Tibial nerve (tissue), 4 donors: ENCODE measurements at regions not wholly inside any gene's neighbourhood (a gene's known extent, or its start where the extent isn't known, plus 50 kb on each side); places are given as distances from the start of the nearest gene placed in this dataset.

ENCODE experiments used
- DNase-seq, 2 donors: peaks; one replicate each; pipeline ENCODE4 v3.0.0-alpha.2; 2019; ENCODE audit warnings: low spot score in 2 of 2
- H3K27ac ChIP-seq, 4 donors: fragments of 200-600 bp; sonication (generic) in 3 of 4; one replicate each; pipeline ENCODE4 v1.5.1; 2017 to 2019; ENCODE audit warnings: mild to moderate bottlenecking in 1 of 4
- H3K27me3 ChIP-seq, 2 donors: fragments of 200-600 bp; sonication (generic) in 1 of 2; one replicate each; pipeline versions ENCODE4 v1.5.1 to v1.6.0; 2017 to 2019
- H3K36me3 ChIP-seq, 3 donors: fragments of 200-600 bp; sonication (generic); one replicate each; pipeline ENCODE4 v1.5.1; 2018 to 2019
- H3K4me1 ChIP-seq, 4 donors: fragments of 200-600 bp; sonication (generic) in 3 of 4; one replicate each; pipeline ENCODE4 v1.5.1; 2017 to 2019
- H3K4me3 ChIP-seq, 4 donors: fragments of 200-600 bp; sonication (generic) in 3 of 4; one replicate each; pipeline ENCODE4 v1.5.1; 2017 to 2019; ENCODE audit warnings: mild to moderate bottlenecking in 1 of 4, moderate library complexity in 1 of 4
- H3K9me3 ChIP-seq, 4 donors: fragments of 200-600 bp; sonication (generic) in 3 of 4; one replicate each; pipeline ENCODE4 v1.5.1; 2017 to 2019
- CTCF ChIP-seq, 5 experiments: fragments of 200-600 bp in 3 of 5; fragments of 450-650 bp in 2 of 5; sonication (generic) in 3 of 5; IDR thresholded peaks; one replicate each; pipeline ENCODE4 v1.5.1; 2016 to 2019; ENCODE audit warnings: antibody characterized with exemption in 5 of 5, mild to moderate bottlenecking in 3 of 5, moderate library complexity in 2 of 5
- EP300 ChIP-seq, 2 donors: sonication (generic); formaldehyde crosslinking; IDR thresholded peaks; one replicate each; pipeline ENCODE4 v1.6.1; 2017; ENCODE audit warnings: antibody characterized with exemption in 2 of 2, mild to moderate bottlenecking in 1 of 2
- POLR2A ChIP-seq, 2 donors: fragments of 450-650 bp; IDR thresholded peaks; one replicate each; pipeline ENCODE4 v1.6.1; 2017; ENCODE audit warnings: antibody characterized with exemption in 2 of 2, mild to moderate bottlenecking in 2 of 2, moderate library complexity in 2 of 2
- WGBS, 2 donors: methylation state at CpG; one replicate each; pipeline ENCODE4 v1.1.5; 2018; 5-methylcytosine and 5-hydroxymethylcytosine counted together

- H3K36me3 ChIP-seq: no peaks in the 10 kb centered on the region
- TF ChIP-seq EP300 (IDR thresholded peaks at IDR 0.05): no peak
- TF ChIP-seq POLR2A (IDR thresholded peaks at IDR 0.05): no peak
- no peak for TF ChIP-seq CTCF (IDR thresholded peaks at IDR 0.05)
- H3K9me3 ChIP-seq: no peaks in the 10 kb centered on the region
- H3K4me1 ChIP-seq: no peaks in the 10 kb centered on the region
- DNase-seq: no peak
- no peak overlapping the region for H3K4me3 ChIP-seq
- no peaks in the 10 kb centered on the region for H3K27me3 ChIP-seq
- 74 to 78% methylated on average over 1 of the region's 1 CpG for WGBS, 2 donors
- H3K27ac ChIP-seq: no peak overlapping the region
Measured at GRCh38 chr5:98042521-98042920, 730.9 kb upstream of the RGMB start.

GRCh38 chr5:98042961-98043360 is 730.5 kb upstream of the RGMB start:
- Histone ChIP-seq H3K4me3 (no peak overlapping the region), H3K4me1 (no peaks in the 10 kb centered on the region), H3K27me3 (no peaks in the 10 kb centered on the region), H3K27ac (no peak overlapping the region), H3K36me3 (no peaks in the 10 kb centered on the region), H3K9me3 (no peaks in the 10 kb centered on the region)
- TF ChIP-seq POLR2A (IDR thresholded peaks at IDR 0.05) (no peak), EP300 (IDR thresholded peaks at IDR 0.05) (no peak), CTCF (IDR thresholded peaks at IDR 0.05) (no peak)
- DNase-seq: no peak

GRCh38 chr5:98050583-98050982 is 722.9 kb upstream of the RGMB start:
- Histone ChIP-seq H3K36me3 (no peaks in the 10 kb centered on the region), H3K4me3 (no peak overlapping the region), H3K4me1 (no peaks in the 10 kb centered on the region), H3K27ac (no peak overlapping the region), H3K9me3 (peaks cover 0 to 6% (median 0%) of the 10 kb centered on the region in 4 donors), H3K27me3 (no peaks in the 10 kb centered on the region)
- 92 to 96% methylated on average over 3 of the region's 3 CpGs for WGBS, 2 donors
- no peak for TF ChIP-seq POLR2A (IDR thresholded peaks at IDR 0.05)
- no peak for TF ChIP-seq EP300 (IDR thresholded peaks at IDR 0.05)
- no peak for TF ChIP-seq CTCF (IDR thresholded peaks at IDR 0.05)
- no peak for DNase-seq

- Histone ChIP-seq H3K4me1 (no peaks in the 10 kb centered on the region), H3K27ac (no peak overlapping the region), H3K27me3 (no peaks in the 10 kb centered on the region), H3K36me3 (no peaks in the 10 kb centered on the region), H3K4me3 (no peak overlapping the region), H3K9me3 (peaks cover 0 to 6% (median 0%) of the 10 kb centered on the region in 4 donors)
- DNase-seq: no peak
- WGBS, 2 donors: 90 to 95% methylated on average over 2 of the region's 2 CpGs
- TF ChIP-seq EP300 (IDR thresholded peaks at IDR 0.05) (no peak), POLR2A (IDR thresholded peaks at IDR 0.05) (no peak), CTCF (IDR thresholded peaks at IDR 0.05) (no peak)
Measured at GRCh38 chr5:98053170-98053569, 720.3 kb upstream of the RGMB start.

GRCh38 chr5:98060148-98060547 is 713.3 kb upstream of the RGMB start:
- no peak for DNase-seq
- no peak for TF ChIP-seq CTCF (IDR thresholded peaks at IDR 0.05)
- TF ChIP-seq EP300 (IDR thresholded peaks at IDR 0.05): no peak
- no peak for TF ChIP-seq POLR2A (IDR thresholded peaks at IDR 0.05)
- Histone ChIP-seq H3K4me1 (no peaks in the 10 kb centered on the region), H3K36me3 (no peaks in the 10 kb centered on the region), H3K4me3 (no peak overlapping the region), H3K27me3 (no peaks in the 10 kb centered on the region), H3K27ac (no peak overlapping the region), H3K9me3 (no peaks in the 10 kb centered on the region)
